HG02870 (cell line): ENCODE measurements at regions not wholly inside any gene's neighbourhood (a gene's known extent, or its start where the extent isn't known, plus 50 kb on each side); places are given as distances from the start of the nearest gene placed in this dataset.
"Not testable (repeated sequence)": the region's sequence is repeated elsewhere in the genome, so short reads cannot be mapped to it uniquely, and the experiment has no call there.

ENCODE experiments used
- ATAC-seq: cut with Tn5 transposase; IDR thresholded peaks from one replicate; pipeline ENCODE4 v1.9.1; 2021; ENCODE audit warnings: mild to moderate bottlenecking, moderate library complexity; ENCODE audit not compliant: unreplicated experiment

- ATAC-seq: no peak
Measured at GRCh38 chr10:45520476-45520875, 146.5 kb downstream of the ALOX5 start.

GRCh38 chr10:45518741-45519140 is 144.7 kb downstream of the ALOX5 start:
- no peak for ATAC-seq

GRCh38 chr10:45515630-45516029 is 141.6 kb downstream of the ALOX5 start:
- ATAC-seq: no peak

GRCh38 chr10:45514291-45515270 is 140.6 kb downstream of the ALOX5 start:
- no peak for ATAC-seq

GRCh38 chr10:45513551-45513950 is 139.5 kb downstream of the ALOX5 start:
- ATAC-seq: no peak

- ATAC-seq: not testable (repeated sequence)
Measured at GRCh38 chr10:45511926-45512325, 137.9 kb downstream of the ALOX5 start.

- ATAC-seq: no peak
Measured at GRCh38 chr10:45509491-45509890, 135.5 kb downstream of the ALOX5 start.

GRCh38 chr10:45505311-45505710 is 131.3 kb downstream of the ALOX5 start:
- ATAC-seq: no peak

- ATAC-seq: no peak
Measured at GRCh38 chr10:45502458-45502857, 128.4 kb downstream of the ALOX5 start.

GRCh38 chr10:45501791-45502190 is 127.8 kb downstream of the ALOX5 start:
- ATAC-seq: no peak

GRCh38 chr10:45500798-45501197 is 126.8 kb downstream of the ALOX5 start:
- ATAC-seq: no peak

GRCh38 chr10:45500304-45500703 is 126.3 kb downstream of the ALOX5 start:
- no peak for ATAC-seq

- no peak for ATAC-seq
Measured at GRCh38 chr10:45495438-45496152, 121.6 kb downstream of the ALOX5 start.
